ENCODE measurements at regions not wholly inside any gene's neighbourhood (a gene's known extent, or its start where the extent isn't known, plus 50 kb on each side); places are given as distances from the start of the nearest gene placed in this dataset.

DNA sequence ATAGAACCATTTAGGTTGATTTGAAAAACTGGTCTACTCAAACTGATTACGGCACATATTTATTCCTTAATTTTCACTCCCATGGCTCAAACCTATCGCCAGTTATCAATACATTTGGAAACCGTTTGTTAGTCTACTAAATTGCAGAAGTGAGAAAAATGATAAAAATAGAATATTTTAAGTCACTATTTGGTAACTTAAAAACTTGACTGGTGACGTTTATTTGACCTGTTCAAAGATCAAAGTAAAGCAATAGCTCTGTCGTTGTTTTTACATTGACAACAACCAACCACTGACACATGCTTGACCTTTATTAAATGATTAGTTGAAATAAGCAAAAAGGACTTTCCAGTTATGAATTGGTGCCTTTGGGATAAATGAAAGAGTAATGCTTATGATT is 402.9 kb upstream of the MAP3K7 start:
- no peak for TF ChIP-seq CTCF (conservative IDR thresholded peaks at IDR 0.05 in 1 of 2, IDR thresholded peaks at IDR 0.05 in 1 of 2; ENCODE audit: extremely low read depth in 1 of 2, insufficient read depth in 1 of 2, low read depth in 1 of 2, low read length in 2 of 2)
- TF ChIP-seq EZH2 (IDR thresholded peaks at IDR 0.05; ENCODE audit: borderline replicate concordance, low read length), result no peak

All from mammary epithelial cell (primary cell).